ENCODE measurements at regions not wholly inside any gene's neighbourhood (a gene's known extent, or its start where the extent isn't known, plus 50 kb on each side); places are given as distances from the start of the nearest gene placed in this dataset.

GRCh38 chr2:153623020-153623419 is 144.5 kb upstream of the RPRM start:
- no peak overlapping the region for H3K4me3 ChIP-seq (ENCODE audit: low read depth, low read length)
- no peak for TF ChIP-seq CTCF (IDR thresholded peaks at IDR 0.05; ENCODE audit: borderline replicate concordance, insufficient read depth, low read depth, low read length)

- no peak for TF ChIP-seq CTCF (IDR thresholded peaks at IDR 0.05; ENCODE audit: borderline replicate concordance, insufficient read depth, low read depth, low read length)
- H3K4me3 ChIP-seq (ENCODE audit: low read depth, low read length) = no peak overlapping the region
These were observed 148.1 kb upstream of the RPRM start for GRCh38 chr2:153626676-153627075.

GRCh38 chr2:153635494-153635893 is 156.9 kb upstream of the RPRM start:
- no peak for TF ChIP-seq CTCF (IDR thresholded peaks at IDR 0.05; ENCODE audit: borderline replicate concordance, insufficient read depth, low read depth, low read length)
- no peak overlapping the region for H3K4me3 ChIP-seq (ENCODE audit: low read depth, low read length)

GRCh38 chr2:153641046-153641445 is 162.5 kb upstream of the RPRM start:
- no peak for TF ChIP-seq CTCF (IDR thresholded peaks at IDR 0.05; ENCODE audit: borderline replicate concordance, insufficient read depth, low read depth, low read length)
- no peak overlapping the region for H3K4me3 ChIP-seq (ENCODE audit: low read depth, low read length)

GRCh38 chr2:153644955-153645354 is 166.4 kb upstream of the RPRM start:
- no peak overlapping the region for H3K4me3 ChIP-seq (ENCODE audit: low read depth, low read length)
- no peak for TF ChIP-seq CTCF (IDR thresholded peaks at IDR 0.05; ENCODE audit: borderline replicate concordance, insufficient read depth, low read depth, low read length)

GRCh38 chr2:153645599-153645998 is 167.0 kb upstream of the RPRM start:
- H3K4me3 ChIP-seq (ENCODE audit: low read depth, low read length) = no peak overlapping the region
- TF ChIP-seq CTCF (IDR thresholded peaks at IDR 0.05; ENCODE audit: borderline replicate concordance, insufficient read depth, low read depth, low read length) = no peak

GRCh38 chr2:153657651-153658050 is 179.1 kb upstream of the RPRM start:
- no peak for TF ChIP-seq CTCF (IDR thresholded peaks at IDR 0.05; ENCODE audit: borderline replicate concordance, insufficient read depth, low read depth, low read length)
- no peak overlapping the region for H3K4me3 ChIP-seq (ENCODE audit: low read depth, low read length)

Measured in GM12875 (cell line).